ENCODE measurements at regions not wholly inside any gene's neighbourhood (a gene's known extent, or its start where the extent isn't known, plus 50 kb on each side); places are given as distances from the start of the nearest gene placed in this dataset.

- no peaks in the 10 kb centered on the region for H3K4me1 ChIP-seq (ENCODE audit: low read length)
- no peak overlapping the region for H3K9ac ChIP-seq (ENCODE audit: low read length)
- H3K4me2 ChIP-seq (ENCODE audit: low read length), result no peak overlapping the region
- no peak overlapping the region for H2AFZ ChIP-seq (ENCODE audit: low read depth, low read length)
- 0 out of 2 replicates have a peak, but pooled peaks cover 6% of the 10 kb centered on the region for H3K27me3 ChIP-seq (ENCODE audit: low read depth, low read length)
- H3K4me3 ChIP-seq (ENCODE audit: low read length), result no peak overlapping the region
- no peaks in the 10 kb centered on the region for H3K9me3 ChIP-seq (ENCODE audit: insufficient read depth, low read length)
- no peaks in the 10 kb centered on the region for H4K20me1 ChIP-seq (ENCODE audit: insufficient read depth, low read length)
- no peak for TF ChIP-seq CTCF (IDR thresholded peaks at IDR 0.05; ENCODE audit: low read depth, low read length)
- H3K27ac ChIP-seq (ENCODE audit: low read length), result no peak overlapping the region
- no peaks in the 10 kb centered on the region for H3K36me3 ChIP-seq (replicated peaks; ENCODE audit: low read depth, low read length)
- no peaks in the 10 kb centered on the region for H3K79me2 ChIP-seq (ENCODE audit: low read length)
Observed at GRCh38 chr9:86586144-86586494, 231.9 kb upstream of the TUT7 start.

GRCh38 chr9:86585422-86586143, 231.4 kb upstream of the TUT7 start:
- H3K27ac ChIP-seq (ENCODE audit: low read length), result no peak overlapping the region

GRCh38 chr9:86580688-86581087, 226.5 kb upstream of the TUT7 start:
- Histone ChIP-seq H2AFZ (ENCODE audit: low read depth, low read length) (no peak overlapping the region), H3K27me3 (ENCODE audit: low read depth, low read length) (no peaks in the 10 kb centered on the region), H3K27ac (ENCODE audit: low read length) (no peak overlapping the region), H3K36me3 (replicated peaks; ENCODE audit: low read depth, low read length) (no peaks in the 10 kb centered on the region), H3K4me3 (ENCODE audit: low read length) (no peak overlapping the region), H4K20me1 (ENCODE audit: insufficient read depth, low read length) (no peaks in the 10 kb centered on the region), H3K4me2 (ENCODE audit: low read length) (no peak overlapping the region), H3K79me2 (ENCODE audit: low read length) (no peaks in the 10 kb centered on the region), H3K9me3 (ENCODE audit: insufficient read depth, low read length) (no peaks in the 10 kb centered on the region), H3K4me1 (ENCODE audit: low read length) (no peaks in the 10 kb centered on the region), H3K9ac (ENCODE audit: low read length) (no peak overlapping the region)
- TF ChIP-seq EZH2phosphoT487 (IDR thresholded peaks at IDR 0.05; ENCODE audit: low read depth), result no peak
- no peak for TF ChIP-seq CTCF (IDR thresholded peaks at IDR 0.05; ENCODE audit: low read depth, low read length)

More at GRCh38 chr9:86585422-86586143, 231.4 kb upstream of the TUT7 start:
- H3K9ac ChIP-seq (ENCODE audit: low read length), result no peak overlapping the region
- no peak overlapping the region for H3K4me3 ChIP-seq (ENCODE audit: low read length)
- H3K36me3 ChIP-seq (replicated peaks; ENCODE audit: low read depth, low read length), result no peaks in the 10 kb centered on the region
- no peaks in the 10 kb centered on the region for H3K79me2 ChIP-seq (ENCODE audit: low read length)
- no peaks in the 10 kb centered on the region for H3K9me3 ChIP-seq (ENCODE audit: insufficient read depth, low read length)
- H3K27me3 ChIP-seq (ENCODE audit: low read depth, low read length), result 0 out of 2 replicates have a peak, but pooled peaks cover 6% of the 10 kb centered on the region
- no peak overlapping the region for H3K4me2 ChIP-seq (ENCODE audit: low read length)
- H4K20me1 ChIP-seq (ENCODE audit: insufficient read depth, low read length), result no peaks in the 10 kb centered on the region
- no peaks in the 10 kb centered on the region for H3K4me1 ChIP-seq (ENCODE audit: low read length)
- no peak for TF ChIP-seq CTCF (IDR thresholded peaks at IDR 0.05; ENCODE audit: low read depth, low read length)
- TF ChIP-seq EZH2phosphoT487 (IDR thresholded peaks at IDR 0.05; ENCODE audit: low read depth), result no peak
- no peak overlapping the region for H2AFZ ChIP-seq (ENCODE audit: low read depth, low read length)

- H3K4me1 ChIP-seq (ENCODE audit: low read length), result no peaks in the 10 kb centered on the region
- no peaks in the 10 kb centered on the region for H3K27me3 ChIP-seq (ENCODE audit: low read depth, low read length)
- no peaks in the 10 kb centered on the region for H3K36me3 ChIP-seq (replicated peaks; ENCODE audit: low read depth, low read length)
- no peak for TF ChIP-seq CTCF (IDR thresholded peaks at IDR 0.05; ENCODE audit: low read depth, low read length)
- TF ChIP-seq EZH2phosphoT487 (IDR thresholded peaks at IDR 0.05; ENCODE audit: low read depth), result no peak
- H3K4me3 ChIP-seq (ENCODE audit: low read length), result no peak overlapping the region
- no peak overlapping the region for H2AFZ ChIP-seq (ENCODE audit: low read depth, low read length)
- H3K9ac ChIP-seq (ENCODE audit: low read length), result no peak overlapping the region
- no peaks in the 10 kb centered on the region for H4K20me1 ChIP-seq (ENCODE audit: insufficient read depth, low read length)
- H3K79me2 ChIP-seq (ENCODE audit: low read length), result no peaks in the 10 kb centered on the region
- H3K9me3 ChIP-seq (ENCODE audit: insufficient read depth, low read length), result no peaks in the 10 kb centered on the region
- H3K4me2 ChIP-seq (ENCODE audit: low read length), result no peak overlapping the region
- H3K27ac ChIP-seq (ENCODE audit: low read length), result no peak overlapping the region
Observed at GRCh38 chr9:86578722-86579121, 224.5 kb upstream of the TUT7 start.
